MM.1S (cell line): ENCODE measurements at regions not wholly inside any gene's neighbourhood (a gene's known extent, or its start where the extent isn't known, plus 50 kb on each side); places are given as distances from the start of the nearest gene placed in this dataset.

ENCODE experiments used
- DNase-seq: peaks from one replicate; pipeline ENCODE4 v3.0.0-alpha.2; 2015
- H2AFZ ChIP-seq: fragments of 300-600 bp; sonication (generic); 2 replicates; pipeline ENCODE4 v1.6.0; 2016; ENCODE audit warnings: antibody characterized with exemption, low read length
- H3F3A ChIP-seq: fragments of 300-600 bp; sonication (generic); 2 replicates; pipeline ENCODE4 v1.6.1; 2016; ENCODE audit warnings: mild to moderate bottlenecking, antibody characterized with exemption, low read length, moderate library complexity, mixed read lengths; ENCODE audit not compliant: insufficient read depth
- H3K27ac ChIP-seq: fragments of 300-600 bp; sonication (generic); 2 replicates; pipeline ENCODE4 v1.5.1; 2016; ENCODE audit warnings: mild to moderate bottlenecking, low read length
- H3K27me3 ChIP-seq: fragments of 300-600 bp; sonication (generic); replicated peaks from 2 replicates; pipeline ENCODE4 v1.6.0; 2016; ENCODE audit warnings: low read length; ENCODE audit not compliant: insufficient read depth
- H3K36me3 ChIP-seq: fragments of 300-600 bp; sonication (generic); replicated peaks from 2 replicates; pipeline ENCODE4 v1.6.1; 2016; ENCODE audit warnings: mild to moderate bottlenecking, low read length, mixed read lengths; ENCODE audit not compliant: insufficient read depth
- H3K4me1 ChIP-seq: fragments of 300-600 bp; sonication (generic); 2 replicates; pipeline ENCODE4 v1.6.1; 2016; ENCODE audit warnings: low read length, mixed read lengths
- H3K4me2 ChIP-seq: fragments of 300-600 bp; sonication (generic); 2 replicates; pipeline ENCODE4 v1.6.0; 2016; ENCODE audit warnings: low read depth, low read length
- H3K4me3 ChIP-seq: fragments of 300-600 bp; sonication (generic); 2 replicates; pipeline ENCODE4 v1.5.1; 2016; ENCODE audit warnings: low read length, mixed read lengths
- H3K79me2 ChIP-seq: fragments of 300-600 bp; sonication (generic); 2 replicates; pipeline ENCODE4 v1.6.1; 2016; ENCODE audit warnings: mixed run types, low read length, mixed read lengths
- H3K9ac ChIP-seq: fragments of 300-600 bp; sonication (generic); 2 replicates; pipeline ENCODE4 v1.6.1; 2016; ENCODE audit warnings: low read length, mixed read lengths
- H3K9me2 ChIP-seq: fragments of 300-600 bp; sonication (generic); replicated peaks from 2 replicates; pipeline ENCODE4 v1.6.1; 2016; ENCODE audit warnings: mild to moderate bottlenecking, low read length, mixed read lengths; ENCODE audit not compliant: insufficient read depth
- H3K9me3 ChIP-seq: fragments of 300-600 bp; sonication (generic); replicated peaks from 2 replicates; pipeline ENCODE4 v1.6.1; 2016; ENCODE audit warnings: mild to moderate bottlenecking, low read length, mixed read lengths; ENCODE audit not compliant: insufficient read depth
- H4K20me1 ChIP-seq: fragments of 300-600 bp; sonication (generic); 2 replicates; pipeline ENCODE4 v1.6.1; 2016; ENCODE audit warnings: mild to moderate bottlenecking, low read length, moderate library complexity, mixed read lengths; ENCODE audit not compliant: insufficient read depth
- CTCF ChIP-seq: fragments of 300-600 bp; sonication (generic); IDR thresholded peaks from 2 replicates; pipeline ENCODE4 v1.5.1; 2016; ENCODE audit warnings: antibody characterized with exemption, low read length, mixed read lengths
- EZH2 ChIP-seq: fragments of 300-600 bp; sonication (generic); optimal IDR thresholded peaks from 2 replicates; pipeline ENCODE3; 2017; ENCODE audit warnings: low read depth, mild to moderate bottlenecking, antibody characterized with exemption, low read length, mixed read lengths
- EZH2phosphoT487 ChIP-seq: fragments of 300-600 bp; sonication (generic); IDR thresholded peaks from 2 replicates; pipeline ENCODE4 v1.6.1; 2018; ENCODE audit warnings: antibody characterized with exemption, low read length

- Histone ChIP-seq H3K9me2 (no peaks in the 10 kb centered on the region), H4K20me1 (no peaks in the 10 kb centered on the region), H3F3A (no peaks in the 10 kb centered on the region), H3K9ac (no peak overlapping the region), H3K36me3 (no peaks in the 10 kb centered on the region), H3K27ac (no peak overlapping the region), H3K27me3 (no peaks in the 10 kb centered on the region), H2AFZ (no peak overlapping the region), H3K9me3 (no peaks in the 10 kb centered on the region), H3K79me2 (no peaks in the 10 kb centered on the region), H3K4me2 (no peak overlapping the region), H3K4me3 (no peak overlapping the region), H3K4me1 (no peaks in the 10 kb centered on the region)
- TF ChIP-seq CTCF: no peak
- TF ChIP-seq EZH2: no peak
- TF ChIP-seq EZH2phosphoT487: no peak
- DNase-seq: no peak
These were observed 190.4 kb downstream of the DIPK2A start for GRCh38 chr3:144162042-144162441.

DNA sequence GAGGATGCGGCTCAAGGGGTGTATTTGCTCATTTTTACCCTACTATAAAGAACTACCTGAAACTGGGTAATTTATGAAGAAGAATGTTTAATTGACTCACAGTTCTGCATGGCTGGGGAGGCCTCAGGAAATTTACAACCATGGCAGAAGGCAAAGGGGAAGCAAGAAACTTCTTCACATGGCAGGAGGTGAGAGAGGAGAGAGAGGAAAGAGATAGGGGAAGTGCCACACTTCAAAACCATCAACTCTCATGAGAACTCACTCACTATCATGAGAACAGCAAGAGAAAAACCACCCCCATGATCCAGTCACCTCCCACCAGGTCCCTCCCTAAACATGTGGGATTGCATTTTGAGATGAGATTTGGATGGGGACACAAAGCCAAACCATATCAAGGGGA lies 192.7 kb downstream of the DIPK2A start:
- Histone ChIP-seq H3K27ac (no peak overlapping the region), H3K79me2 (no peaks in the 10 kb centered on the region), H3K4me2 (no peak overlapping the region)

DNA sequence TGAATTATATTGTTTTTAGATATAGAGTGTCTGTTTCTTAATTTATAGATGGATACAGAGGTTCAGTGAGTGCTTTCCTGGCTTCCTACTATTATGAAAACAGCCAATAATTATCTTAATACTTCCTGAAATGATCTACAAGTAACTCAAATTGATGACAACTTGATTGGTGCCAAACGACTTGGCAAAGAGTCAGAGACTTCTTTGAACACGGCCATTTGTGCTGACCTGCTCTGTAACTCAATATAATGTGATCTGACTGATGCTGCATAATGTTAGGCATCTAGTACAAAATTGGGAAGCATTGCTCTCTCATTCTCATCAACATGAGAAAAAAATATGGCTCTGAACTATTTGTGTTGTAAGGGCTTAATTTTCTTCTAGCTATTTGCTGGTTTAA lies 193.9 kb downstream of the DIPK2A start:
- no peak for DNase-seq
- Histone ChIP-seq H3K27ac (no peak overlapping the region), H3K79me2 (no peaks in the 10 kb centered on the region), H3K9me2 (no peaks in the 10 kb centered on the region), H3K9me3 (no peaks in the 10 kb centered on the region), H3K4me2 (no peak overlapping the region), H3K27me3 (no peaks in the 10 kb centered on the region), H3F3A (no peaks in the 10 kb centered on the region), H3K4me3 (no peak overlapping the region), H2AFZ (no peak overlapping the region), H3K36me3 (no peaks in the 10 kb centered on the region), H3K9ac (no peak overlapping the region), H3K4me1 (no peaks in the 10 kb centered on the region), H4K20me1 (no peaks in the 10 kb centered on the region)
- TF ChIP-seq CTCF (no peak), EZH2 (no peak), EZH2phosphoT487 (no peak)

More for the DNA sequence above, 192.7 kb downstream of the DIPK2A start:
- TF ChIP-seq EZH2phosphoT487: no peak
- TF ChIP-seq EZH2: no peak
- TF ChIP-seq CTCF: no peak
- H3K4me3 ChIP-seq: no peak overlapping the region
- H2AFZ ChIP-seq: no peak overlapping the region
- H3K9ac ChIP-seq: no peak overlapping the region
- H3F3A ChIP-seq: no peaks in the 10 kb centered on the region
- no peaks in the 10 kb centered on the region for H3K4me1 ChIP-seq
- H3K9me2 ChIP-seq: no peaks in the 10 kb centered on the region
- DNase-seq: no peak
- H3K27me3 ChIP-seq: no peaks in the 10 kb centered on the region
- no peaks in the 10 kb centered on the region for H4K20me1 ChIP-seq
- H3K9me3 ChIP-seq: no peaks in the 10 kb centered on the region
- no peaks in the 10 kb centered on the region for H3K36me3 ChIP-seq
